ENCODE measurements at regions not wholly inside any gene's neighbourhood (a gene's known extent, or its start where the extent isn't known, plus 50 kb on each side); places are given as distances from the start of the nearest gene placed in this dataset.

- intact Hi-C loops (cut with DNase I, micrococcal nuclease): no loop called here
- Histone ChIP-seq H3K36me3 (ENCODE audit: insufficient read depth, low read length) (no peaks in the 10 kb centered on the region), H3K9me3 (ENCODE audit: control insufficient read depth in 1 of 2, insufficient read depth in 1 of 2, low read length in 2 of 2) (peaks cover 0 to 3% of the 10 kb centered on the region in 2 experiments), H3K4me1 (ENCODE audit: insufficient read depth, low read length) (no peaks in the 10 kb centered on the region), H3K27me3 (ENCODE audit: control insufficient read depth in 1 of 2, insufficient read depth in 2 of 2, low read length in 2 of 2) (no peaks in the 10 kb centered on the region), H3K4me3 (ENCODE audit: low read length) (no peak overlapping the region), H3K27ac (ENCODE audit: low read depth in 1 of 2, low read length in 2 of 2) (no peak overlapping the region)
- ATAC-seq (ENCODE audit: poor library complexity) (no peak), DNase-seq (no peak)
- Mint-ChIP-seq H3K27me3 (no peaks in the 10 kb centered on the region), H3K9me3 (peaks cover 5% of the 10 kb centered on the region), H3K36me3 (ENCODE audit: low read depth) (no peaks in the 10 kb centered on the region), H3K4me1 (ENCODE audit: low read depth) (no peaks in the 10 kb centered on the region), H3K27ac (no peak overlapping the region), H3K4me3 (no peak overlapping the region)
- CTCF ChIA-PET: no interaction called here
- POLR2A ChIA-PET: no interaction called here
- no peak for TF ChIP-seq CTCF (IDR thresholded peaks at IDR 0.05)
Observed at GRCh38 chr2:104280216-104280615, 573.7 kb upstream of the POU3F3 start.

GRCh38 chr2:104286841-104287240 is 567.1 kb upstream of the POU3F3 start:
- no peak overlapping the region for H3K27ac ChIP-seq (ENCODE audit: low read depth in 1 of 2, low read length in 2 of 2)
- H3K9me3 ChIP-seq (ENCODE audit: control insufficient read depth in 1 of 2, insufficient read depth in 1 of 2, low read length in 2 of 2): peaks cover 0 to 5% of the 10 kb centered on the region in 2 experiments
- no peak for TF ChIP-seq CTCF (IDR thresholded peaks at IDR 0.05)
- Mint-ChIP-seq H3K4me3 (no peak overlapping the region), H3K36me3 (ENCODE audit: low read depth) (no peaks in the 10 kb centered on the region), H3K27me3 (no peaks in the 10 kb centered on the region), H3K9me3 (peaks cover 2% of the 10 kb centered on the region), H3K27ac (no peak overlapping the region), H3K4me1 (ENCODE audit: low read depth) (no peaks in the 10 kb centered on the region)
- CTCF ChIA-PET: no interaction called here
- intact Hi-C loops (cut with DNase I, micrococcal nuclease): no loop called here
- no peaks in the 10 kb centered on the region for H3K27me3 ChIP-seq (ENCODE audit: control insufficient read depth in 1 of 2, insufficient read depth in 2 of 2, low read length in 2 of 2)
- H3K36me3 ChIP-seq (ENCODE audit: insufficient read depth, low read length): no peaks in the 10 kb centered on the region
- DNase-seq: no peak
- H3K4me1 ChIP-seq (ENCODE audit: insufficient read depth, low read length): no peaks in the 10 kb centered on the region
- no peak overlapping the region for H3K4me3 ChIP-seq (ENCODE audit: low read length)
- POLR2A ChIA-PET: no interaction called here
- no peak for ATAC-seq (ENCODE audit: poor library complexity)

DNA sequence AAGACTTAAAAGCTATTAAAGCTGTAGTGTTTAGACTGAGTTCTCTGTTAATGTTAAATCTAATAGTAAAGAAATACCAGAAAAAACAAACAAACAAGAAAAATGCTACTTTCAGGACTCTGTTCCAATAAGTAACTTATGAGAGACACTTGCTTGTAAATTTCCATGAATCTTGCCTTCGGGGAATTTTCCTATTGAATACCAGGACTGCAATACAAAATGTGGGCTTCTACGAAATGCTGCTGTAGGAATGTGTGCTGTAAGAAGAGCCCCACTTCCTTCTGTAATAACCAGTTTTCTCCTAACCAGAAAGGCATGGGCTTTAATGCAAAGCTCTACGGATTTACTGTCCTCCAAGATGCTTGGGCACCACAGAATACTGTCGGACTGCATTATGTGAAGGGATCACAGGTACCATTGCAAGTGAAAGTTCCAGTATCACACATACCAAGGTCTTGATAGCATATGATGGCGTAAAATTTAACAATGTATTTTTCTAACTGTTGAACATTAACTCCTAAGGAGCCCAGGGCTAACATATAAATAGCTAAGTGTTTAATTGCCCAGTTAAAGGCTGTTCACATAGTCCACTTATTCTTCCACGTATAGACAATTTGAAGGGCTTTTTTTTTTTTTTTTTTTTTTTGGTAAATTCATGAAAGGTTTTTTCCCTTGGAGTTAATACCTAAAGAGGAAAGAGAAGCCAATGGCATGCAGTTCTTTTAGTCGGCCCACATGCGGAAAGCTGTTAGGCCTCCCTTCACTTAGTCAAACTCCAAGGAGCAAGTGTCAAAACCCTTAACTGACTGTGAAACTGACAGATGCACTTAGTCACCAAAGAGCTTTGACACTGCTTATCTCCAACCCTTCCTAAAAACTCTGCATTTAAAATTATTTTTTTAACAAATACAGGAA is 564.0 kb upstream of the POU3F3 start:
- TF ChIP-seq CTCF (IDR thresholded peaks at IDR 0.05): no peak
- intact Hi-C loops (cut with DNase I, micrococcal nuclease): no loop called here
- H3K9me3 ChIP-seq (ENCODE audit: control insufficient read depth in 1 of 2, insufficient read depth in 1 of 2, low read length in 2 of 2): peaks cover 0 to 4% of the 10 kb centered on the region in 2 experiments
- no peaks in the 10 kb centered on the region for H3K4me1 ChIP-seq (ENCODE audit: insufficient read depth, low read length)
- ATAC-seq (ENCODE audit: poor library complexity) (no peak), DNase-seq (no peak)
- POLR2A ChIA-PET: no interaction called here
- no peak overlapping the region for H3K4me3 ChIP-seq (ENCODE audit: low read length)
- Mint-ChIP-seq H3K4me3 (no peak overlapping the region), H3K27ac (no peak overlapping the region), H3K27me3 (no peaks in the 10 kb centered on the region), H3K9me3 (peaks cover 3% of the 10 kb centered on the region), H3K4me1 (ENCODE audit: low read depth) (no peaks in the 10 kb centered on the region), H3K36me3 (ENCODE audit: low read depth) (no peaks in the 10 kb centered on the region)
- H3K27me3 ChIP-seq (ENCODE audit: control insufficient read depth in 1 of 2, insufficient read depth in 2 of 2, low read length in 2 of 2): no peaks in the 10 kb centered on the region
- H3K27ac ChIP-seq (ENCODE audit: low read depth in 1 of 2, low read length in 2 of 2): no peak overlapping the region
- no peaks in the 10 kb centered on the region for H3K36me3 ChIP-seq (ENCODE audit: insufficient read depth, low read length)
- CTCF ChIA-PET: no interaction called here
